ENCODE measurements at regions not wholly inside any gene's neighbourhood (a gene's known extent, or its start where the extent isn't known, plus 50 kb on each side); places are given as distances from the start of the nearest gene placed in this dataset.

GRCh38 chr1:201751872-201752271, 77.1 kb upstream of the IPO9 start:
- intact Hi-C loops (cut with micrococcal nuclease), result no loop called here
- ChIA-PET RAD21 (ENCODE audit: low non-redundant PET in 1 of 2, low total read pairs in 2 of 2, uncharacterized antibody in 2 of 2, unreplicated experiment in 2 of 2) (no interaction called here), POLR2A (no interaction called here), CTCF (no interaction called here)
- no peak overlapping the region for H3K27ac ChIP-seq (ENCODE audit: low read depth, low read length)
- no peaks in the 10 kb centered on the region; the same call in 1 of the 2 replicates for H3K79me2 ChIP-seq (ENCODE audit: insufficient read depth, low read length)
- no peaks in the 10 kb centered on the region for H3K27me3 ChIP-seq (ENCODE audit: insufficient read depth, low read length)
- no peak overlapping the region for H2AFZ ChIP-seq (ENCODE audit: low read depth, low read length, poor library complexity, severe bottlenecking)
- H3K4me3 ChIP-seq (replicated peaks in 1 of 2; ENCODE audit: low read depth in 1 of 2, low read length in 2 of 2), result no peak overlapping the region
- no peak overlapping the region for H3K4me2 ChIP-seq (ENCODE audit: low read length)
- H3K9ac ChIP-seq (ENCODE audit: low read length), result no peak overlapping the region
- H3K36me3 ChIP-seq (ENCODE audit: control insufficient read depth in 1 of 2, insufficient read depth in 2 of 2, low read length in 2 of 2), result no peaks in the 10 kb centered on the region
- TF ChIP-seq ELF1 (IDR thresholded peaks at IDR 0.05; ENCODE audit: borderline replicate concordance, low read depth) (no peak), FOSL1 (IDR thresholded peaks at IDR 0.05; ENCODE audit: low read depth) (no peak), CEBPB (IDR thresholded peaks at IDR 0.05; ENCODE audit: low read depth) (no peak), EGR1 (IDR thresholded peaks at IDR 0.05; ENCODE audit: low read depth) (no peak), SRF (IDR thresholded peaks at IDR 0.05; ENCODE audit: low read depth) (no peak)
- no peaks in the 10 kb centered on the region for H3K9me3 ChIP-seq (ENCODE audit: control insufficient read depth in 1 of 2, insufficient read depth in 1 of 2, low read depth in 1 of 2, low read length in 2 of 2)
- no peaks in the 10 kb centered on the region for H4K20me1 ChIP-seq (ENCODE audit: insufficient read depth)
- no peaks in the 10 kb centered on the region for H3K9me2 ChIP-seq (ENCODE audit: insufficient read depth)
- ATAC-seq (no peak), DNase-seq (ENCODE audit: low read depth, low spot score) (no peak)
- BruUV-seq (replicated peaks), result no TSS peak
- H3K4me1 ChIP-seq (ENCODE audit: control insufficient read depth in 1 of 2, insufficient read depth in 2 of 2, low read length in 2 of 2), result peaks cover 0 to 15% of the 10 kb centered on the region in 2 experiments; a peak in 3 of 4 replicates

- CTCF ChIA-PET, result interaction anchor here (1.0 kb wide), 1 partner anchor 43 kb away, joined by 3 read pairs; no protein-coding TSS in a partner anchor
Observed at GRCh38 chr1:201752333-201752732, 76.6 kb upstream of the IPO9 start.

More at GRCh38 chr1:201752333-201752732, 76.6 kb upstream of the IPO9 start:
- POLR2A ChIA-PET, result no interaction called here
- no peak for ATAC-seq
- TF ChIP-seq ATF3 (IDR thresholded peaks at IDR 0.05), result no peak
- no peak for TF ChIP-seq SIN3A (IDR thresholded peaks at IDR 0.05; ENCODE audit: low read depth)
- no peak for TF ChIP-seq EZH2phosphoT487 (IDR thresholded peaks at IDR 0.05; ENCODE audit: borderline replicate concordance)
- TF ChIP-seq SRF (IDR thresholded peaks at IDR 0.05; ENCODE audit: low read depth), result no peak
- TF ChIP-seq ZBTB33 (IDR thresholded peaks at IDR 0.05; ENCODE audit: extremely low read depth, insufficient replicate concordance, low read length), result no peak
- no peak for TF ChIP-seq CEBPB (IDR thresholded peaks at IDR 0.05; ENCODE audit: low read depth)
- TF ChIP-seq MAX (IDR thresholded peaks at IDR 0.05), result no peak
- TF ChIP-seq REST (IDR thresholded peaks at IDR 0.05; ENCODE audit: low read depth), result no peak
- TF ChIP-seq ZFX (IDR thresholded peaks at IDR 0.05), result no peak
- TF ChIP-seq CBX3 (IDR thresholded peaks at IDR 0.05; ENCODE audit: low read depth), result no peak
- TF ChIP-seq ELF1 (IDR thresholded peaks at IDR 0.05; ENCODE audit: borderline replicate concordance, low read depth), result no peak
- no peak for TF ChIP-seq FOSL1 (IDR thresholded peaks at IDR 0.05; ENCODE audit: low read depth)
- no peak for TF ChIP-seq JUND (IDR thresholded peaks at IDR 0.05)
- H3K27ac ChIP-seq (ENCODE audit: low read depth, low read length), result no peak overlapping the region
- RAD21 ChIA-PET (ENCODE audit: low non-redundant PET in 1 of 2, low total read pairs in 2 of 2, uncharacterized antibody in 2 of 2, unreplicated experiment in 2 of 2), result no interaction called here
- no peaks in the 10 kb centered on the region for H3K36me3 ChIP-seq (ENCODE audit: control insufficient read depth in 1 of 2, insufficient read depth in 2 of 2, low read length in 2 of 2)
- H4K20me1 ChIP-seq (ENCODE audit: insufficient read depth), result no peaks in the 10 kb centered on the region
- H3K9me2 ChIP-seq (ENCODE audit: insufficient read depth), result no peaks in the 10 kb centered on the region
- no peak for DNase-seq (ENCODE audit: low read depth, low spot score)
- BruUV-seq (replicated peaks), result no TSS peak
- H3K79me2 ChIP-seq (ENCODE audit: insufficient read depth, low read length), result no peaks in the 10 kb centered on the region; the same call in 1 of the 2 replicates
- intact Hi-C loops (cut with micrococcal nuclease), result no loop called here
- H3K9me3 ChIP-seq (ENCODE audit: control insufficient read depth in 1 of 2, insufficient read depth in 1 of 2, low read depth in 1 of 2, low read length in 2 of 2), result no peaks in the 10 kb centered on the region
- H2AFZ ChIP-seq (ENCODE audit: low read depth, low read length, poor library complexity, severe bottlenecking), result no peak overlapping the region
- no peak overlapping the region for H3K4me3 ChIP-seq (replicated peaks in 1 of 2; ENCODE audit: low read depth in 1 of 2, low read length in 2 of 2)
- no peak overlapping the region for H3K9ac ChIP-seq (ENCODE audit: low read length)
- H3K4me1 ChIP-seq (ENCODE audit: control insufficient read depth in 1 of 2, insufficient read depth in 2 of 2, low read length in 2 of 2), result peaks cover 0 to 18% of the 10 kb centered on the region in 2 experiments; a peak in 3 of 4 replicates
- H3K27me3 ChIP-seq (ENCODE audit: insufficient read depth, low read length), result no peaks in the 10 kb centered on the region
- H3K4me2 ChIP-seq (ENCODE audit: low read length), result no peak overlapping the region
